Ovary (tissue), 7 donors: ENCODE measurements at regions not wholly inside any gene's neighbourhood (a gene's known extent, or its start where the extent isn't known, plus 50 kb on each side); places are given as distances from the start of the nearest gene placed in this dataset.

Experiments used
- DNase-seq, 5 donors: peaks; one replicate each; pipeline ENCODE4 v3.0.0-alpha.2; 2019 to 2020
- H3K27ac ChIP-seq, 2 donors: fragments of 200-600 bp; one replicate each; pipeline versions ENCODE4 v1.5.1 to v1.8.0; 2019 to 2022
- H3K27me3 ChIP-seq: fragments of 200-600 bp; one replicate; pipeline ENCODE4 v1.8.0; 2022
- H3K36me3 ChIP-seq: fragments of 200-600 bp; sonication (generic); one replicate; pipeline ENCODE4 v1.5.1; 2019
- H3K4me1 ChIP-seq: one replicate; pipeline ENCODE4 v1.8.1; 2013; ENCODE audit warnings: mild to moderate bottlenecking, moderate library complexity; ENCODE audit not compliant: insufficient read depth
- H3K4me3 ChIP-seq: fragments of 200-600 bp; sonication (generic); one replicate; pipeline ENCODE4 v1.5.1; 2017
- H3K9me3 ChIP-seq, 2 donors: fragments of 200-600 bp in 1 of 2; sonication (generic) in 1 of 2; one replicate each; pipeline versions ENCODE4 v1.5.1 to v1.8.1; 2013 to 2019; ENCODE audit warnings: mild to moderate bottlenecking in 1 of 2, moderate library complexity in 1 of 2
- EP300 ChIP-seq: sonication (generic); formaldehyde crosslinking; IDR thresholded peaks from one replicate; pipeline ENCODE4 v1.6.1; 2017; ENCODE audit warnings: antibody characterized with exemption
- POLR2A ChIP-seq: fragments of 450-650 bp; IDR thresholded peaks from one replicate; pipeline ENCODE4 v1.6.1; 2017; ENCODE audit warnings: antibody characterized with exemption, mild to moderate bottlenecking, moderate library complexity
- WGBS, 3 donors: extraction: QIAGEN DNeasy Blood & Tissue Kit in 1 of 3; methylation state at CpG; one replicate each; pipeline versions ENCODE4 v1.1.5 to v1.1.7; 2013 to 2017; 5-methylcytosine and 5-hydroxymethylcytosine counted together
- intact Hi-C, 4 donors: fragments of 100-400 bp; cut with DNase I; formaldehyde crosslinking; loops; one replicate each; pipeline versions ENCODE4 v1.11.0 to v1.15.1; 2022 to 2023
- TF ChIP-seq, protein P1 (sequence below), 3 donors: fragments of 450-650 bp in 2 of 3; fragments of 200-600 bp in 1 of 3; IDR thresholded peaks; one replicate each; pipeline versions ENCODE4 v1.5.1 to v1.8.0; 2016 to 2022; ENCODE audit warnings: antibody characterized with exemption in 3 of 3, mild to moderate bottlenecking in 1 of 3
- donor health status: DM: no; HTN: no; CAD: no; lungs with moderate emphysema.
- donor health status: DM: no; HTN: no; CAD: no.
- donor health status: Bipolar disorder and iron deficiency.
- donor health status: DM: no; HTN: no; CAD: no.
- donor health status: DM: yes; HTN: yes; CAD: no.

DNA sequence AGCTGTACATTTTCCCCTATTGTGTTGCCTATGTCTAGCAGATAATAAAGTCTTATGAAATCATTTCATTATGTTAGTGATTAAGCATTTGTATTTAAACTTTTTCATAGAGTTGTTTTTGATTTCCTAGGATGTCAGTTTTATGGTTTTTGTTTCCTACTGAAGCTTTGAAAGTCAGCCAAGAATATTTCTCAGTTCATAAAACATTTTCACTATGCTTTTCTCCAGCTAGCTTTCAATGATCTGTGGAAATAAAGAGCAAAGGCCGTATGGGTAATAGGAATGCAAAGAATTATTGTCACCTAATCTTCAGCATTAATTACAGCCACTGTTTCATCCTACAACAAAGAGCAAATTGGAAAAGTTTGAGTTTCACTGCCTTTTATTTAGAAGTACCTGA is 145.7 kb upstream of the NUDT6 start:
- H3K27ac ChIP-seq: no peak overlapping the region
- H3K4me3 ChIP-seq: no peak overlapping the region
- peaks cover 1% of the 10 kb centered on the region for H3K4me1 ChIP-seq
- H3K27me3 ChIP-seq: no peaks in the 10 kb centered on the region
- DNase-seq: no peak
- WGBS, 3 donors: 10 to 24% (median 20%) methylated on average over 1 of the region's 1 CpG
- no peaks in the 10 kb centered on the region for H3K9me3 ChIP-seq
- no peaks in the 10 kb centered on the region for H3K36me3 ChIP-seq
- TF ChIP-seq, protein P1, sequence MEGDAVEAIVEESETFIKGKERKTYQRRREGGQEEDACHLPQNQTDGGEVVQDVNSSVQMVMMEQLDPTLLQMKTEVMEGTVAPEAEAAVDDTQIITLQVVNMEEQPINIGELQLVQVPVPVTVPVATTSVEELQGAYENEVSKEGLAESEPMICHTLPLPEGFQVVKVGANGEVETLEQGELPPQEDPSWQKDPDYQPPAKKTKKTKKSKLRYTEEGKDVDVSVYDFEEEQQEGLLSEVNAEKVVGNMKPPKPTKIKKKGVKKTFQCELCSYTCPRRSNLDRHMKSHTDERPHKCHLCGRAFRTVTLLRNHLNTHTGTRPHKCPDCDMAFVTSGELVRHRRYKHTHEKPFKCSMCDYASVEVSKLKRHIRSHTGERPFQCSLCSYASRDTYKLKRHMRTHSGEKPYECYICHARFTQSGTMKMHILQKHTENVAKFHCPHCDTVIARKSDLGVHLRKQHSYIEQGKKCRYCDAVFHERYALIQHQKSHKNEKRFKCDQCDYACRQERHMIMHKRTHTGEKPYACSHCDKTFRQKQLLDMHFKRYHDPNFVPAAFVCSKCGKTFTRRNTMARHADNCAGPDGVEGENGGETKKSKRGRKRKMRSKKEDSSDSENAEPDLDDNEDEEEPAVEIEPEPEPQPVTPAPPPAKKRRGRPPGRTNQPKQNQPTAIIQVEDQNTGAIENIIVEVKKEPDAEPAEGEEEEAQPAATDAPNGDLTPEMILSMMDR (IDR thresholded peaks at IDR 0.05): no peak
- TF ChIP-seq POLR2A (no peak), EP300 (no peak)
- intact Hi-C loops: no loop called here

DNA sequence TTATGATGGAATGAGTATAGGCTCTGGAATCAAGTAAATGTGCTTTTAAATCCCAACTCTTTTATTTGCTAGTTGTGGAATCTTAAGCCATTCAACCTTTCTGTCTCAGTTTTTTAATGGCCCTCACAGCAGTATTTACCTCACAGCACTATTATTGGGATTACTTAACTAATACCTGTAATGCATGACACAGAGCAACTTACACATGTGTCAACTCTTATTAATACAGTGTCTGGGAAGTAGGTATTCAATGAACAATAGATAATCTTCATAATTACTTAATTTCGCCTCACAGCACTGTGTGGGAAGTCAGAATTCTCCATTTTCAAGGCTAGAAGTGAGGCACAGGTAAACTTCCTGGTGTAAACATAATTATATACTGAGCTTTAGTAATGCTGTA is 149.7 kb upstream of the NUDT6 start:
- Histone ChIP-seq H3K4me1 (peaks cover 1% of the 10 kb centered on the region), H3K4me3 (no peak overlapping the region), H3K27me3 (no peaks in the 10 kb centered on the region), H3K36me3 (no peaks in the 10 kb centered on the region), H3K27ac (no peak overlapping the region), H3K9me3 (no peaks in the 10 kb centered on the region)
- no peak for DNase-seq
- no peak for TF ChIP-seq EP300
- TF ChIP-seq, protein P1 (IDR thresholded peaks at IDR 0.05): no peak
- TF ChIP-seq POLR2A: no peak
- 92 to 97% (median 95%) methylated on average over 1 of the region's 1 CpG for WGBS, 3 donors
- intact Hi-C loops: no loop called here

DNA sequence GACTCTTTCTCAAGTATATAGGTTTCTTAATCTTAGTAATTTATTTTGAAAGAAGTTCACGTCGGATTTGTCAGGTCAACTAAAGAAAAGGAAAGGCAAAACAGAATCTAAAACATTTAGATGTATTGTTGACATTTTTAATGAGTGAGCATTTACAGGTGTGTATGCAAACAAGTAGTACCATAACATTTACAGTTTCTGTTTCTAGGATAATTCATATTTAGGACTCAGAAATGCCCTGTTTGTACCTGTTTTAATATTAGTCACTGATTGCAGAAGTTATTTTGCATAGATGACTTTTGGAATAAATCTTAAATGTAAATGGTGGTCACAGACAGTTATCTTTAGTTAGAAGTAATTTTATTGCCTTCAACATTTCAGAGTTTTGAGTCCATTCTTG is 151.3 kb upstream of the NUDT6 start:
- DNase-seq: no peak
- H3K36me3 ChIP-seq: no peaks in the 10 kb centered on the region
- no peak overlapping the region for H3K27ac ChIP-seq
- H3K9me3 ChIP-seq: no peaks in the 10 kb centered on the region
- TF ChIP-seq POLR2A (no peak), EP300 (no peak)
- TF ChIP-seq, protein P1 (IDR thresholded peaks at IDR 0.05): no peak
- H3K4me1 ChIP-seq: peaks cover 1% of the 10 kb centered on the region
- WGBS, 3 donors: 66 to 85% (median 78%) methylated on average over 2 of the region's 2 CpGs
- no peak overlapping the region for H3K4me3 ChIP-seq
- no peaks in the 10 kb centered on the region for H3K27me3 ChIP-seq
- intact Hi-C loops: no loop called here

DNA sequence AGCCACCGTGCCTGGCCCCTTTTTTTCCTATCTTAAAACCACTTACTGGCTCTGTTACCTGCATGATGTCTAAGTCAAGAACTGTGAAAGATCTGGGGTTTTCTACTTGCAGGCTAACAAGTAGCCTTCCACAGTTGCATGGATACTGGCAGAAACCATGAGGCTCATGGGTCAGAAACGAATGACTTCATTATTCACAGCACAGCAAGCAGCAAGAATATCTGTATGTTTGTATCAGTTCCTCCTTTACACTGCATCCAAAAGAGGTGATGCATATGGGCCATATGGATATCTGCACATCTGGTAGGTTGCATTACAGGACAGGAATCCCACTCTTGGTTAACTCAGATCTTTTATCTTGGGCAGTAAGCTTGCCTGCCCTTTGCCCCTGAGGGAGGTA is 154.9 kb upstream of the NUDT6 start:
- WGBS, 3 donors: 90 to 97% (median 95%) methylated on average over 2 of the region's 2 CpGs
- Histone ChIP-seq H3K9me3 (no peaks in the 10 kb centered on the region), H3K36me3 (no peaks in the 10 kb centered on the region), H3K27me3 (no peaks in the 10 kb centered on the region), H3K4me3 (no peak overlapping the region), H3K4me1 (no peaks in the 10 kb centered on the region), H3K27ac (no peak overlapping the region)
- DNase-seq: no peak
- intact Hi-C loops: no loop called here
- TF ChIP-seq POLR2A (no peak), EP300 (no peak)
- TF ChIP-seq, protein P1 (IDR thresholded peaks at IDR 0.05): no peak

- Histone ChIP-seq H3K36me3 (no peaks in the 10 kb centered on the region), H3K27me3 (no peaks in the 10 kb centered on the region), H3K4me3 (no peak overlapping the region), H3K9me3 (no peaks in the 10 kb centered on the region), H3K4me1 (no peaks in the 10 kb centered on the region), H3K27ac (no peak overlapping the region)
- intact Hi-C loops: no loop called here
- 36 to 61% (median 46%) methylated on average over 3 of the region's 3 CpGs for WGBS, 3 donors
- TF ChIP-seq EP300 (no peak), POLR2A (no peak)
- TF ChIP-seq, protein P1 (IDR thresholded peaks at IDR 0.05): no peak
- no peak for DNase-seq
Observed at GRCh38 chr4:123081971-123082370, 159.6 kb upstream of the NUDT6 start.
